ENCODE measurements at regions not wholly inside any gene's neighbourhood (a gene's known extent, or its start where the extent isn't known, plus 50 kb on each side); places are given as distances from the start of the nearest gene placed in this dataset.
"Not testable (repeated sequence)": the region's sequence is repeated elsewhere in the genome, so short reads cannot be mapped to it uniquely, and the experiment has no call there.

DNA sequence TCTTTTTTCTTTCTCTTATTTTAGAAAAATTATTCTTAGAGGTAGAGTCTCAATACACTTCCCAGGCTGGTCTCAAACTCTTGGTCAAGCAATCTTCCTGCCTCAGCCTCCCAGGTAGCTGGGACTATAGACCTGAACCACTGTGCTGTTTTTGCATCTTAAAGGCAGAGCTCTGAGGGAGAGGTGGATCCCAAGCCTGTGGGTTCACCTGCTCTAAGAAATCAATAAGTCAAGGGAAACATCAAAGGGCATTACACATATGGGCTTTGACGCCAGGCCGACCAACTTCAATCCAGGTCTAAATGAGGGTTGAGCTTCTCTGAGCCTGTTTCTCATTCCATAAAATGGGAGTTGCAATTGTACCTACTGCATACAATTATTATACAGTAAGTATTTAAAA lies 223.9 kb downstream of the LY86 start:
- peak; percentile 51 for DNase-seq (ENCODE audit: low spot score)

DNA sequence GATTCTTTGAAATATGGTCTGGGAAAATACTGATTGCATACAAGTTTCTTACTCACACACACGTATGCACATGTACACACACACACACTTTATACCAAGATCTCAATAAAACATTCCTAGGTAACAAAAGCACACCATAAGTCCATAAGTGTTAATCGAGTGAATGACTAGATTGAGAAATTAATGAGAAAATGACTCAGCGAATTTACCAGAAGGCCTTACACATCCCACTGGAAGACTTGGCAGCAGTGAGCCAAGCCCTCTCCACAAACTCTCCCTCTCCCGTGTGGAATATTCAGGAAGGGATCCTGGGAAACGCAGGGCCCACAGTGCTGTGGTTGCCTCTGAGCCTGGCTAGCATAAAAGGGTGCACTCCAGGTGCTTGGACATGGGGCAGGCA lies 227.2 kb downstream of the LY86 start:
- no peak for DNase-seq (ENCODE audit: low spot score)

DNA sequence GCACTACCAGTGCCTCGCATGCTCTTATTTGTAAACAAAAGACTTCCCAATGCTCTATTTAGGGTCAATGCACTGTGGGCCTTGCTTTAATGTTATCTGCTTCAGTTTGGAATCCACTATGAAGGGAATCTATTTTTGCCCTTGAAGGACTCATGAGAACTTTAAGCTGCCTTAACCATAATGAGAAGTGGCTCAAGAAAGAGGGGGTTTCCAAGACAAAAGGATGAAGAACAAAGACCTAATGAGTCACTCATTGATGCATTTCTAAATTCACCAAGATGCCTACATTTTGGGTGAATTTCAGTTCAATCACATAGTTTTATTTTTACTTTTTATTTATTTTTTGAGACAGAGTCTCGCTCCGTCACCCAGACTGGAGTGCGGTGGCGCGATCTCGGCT lies 228.2 kb downstream of the LY86 start:
- DNase-seq (ENCODE audit: low spot score): no peak

DNA sequence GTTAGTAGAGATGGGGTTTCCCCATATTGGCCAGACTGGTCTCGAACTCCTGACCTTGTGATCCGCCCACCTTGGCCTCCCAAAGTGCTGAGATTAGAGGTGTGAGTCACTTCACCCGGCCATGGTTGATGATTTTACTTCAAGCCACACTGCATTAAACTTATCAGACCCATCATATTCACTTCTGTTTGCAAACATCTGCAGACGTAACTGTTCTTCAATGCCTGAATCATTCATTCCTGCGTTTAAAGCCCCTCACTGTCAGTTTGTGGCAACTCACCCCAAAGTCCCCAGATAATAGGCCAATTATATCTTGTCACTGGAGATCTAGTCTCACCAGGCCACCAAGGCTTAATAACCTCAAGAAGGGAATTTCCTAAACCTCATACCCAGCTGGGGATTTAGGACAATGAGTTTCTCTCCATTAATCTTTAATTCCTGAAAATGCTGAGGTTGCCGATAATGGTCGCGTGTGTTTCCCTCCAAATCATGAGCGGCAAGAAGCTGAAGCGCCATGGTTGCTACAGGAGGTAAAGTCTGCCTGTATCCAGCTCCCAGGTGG lies 229.6 kb downstream of the LY86 start:
- DNase-seq (ENCODE audit: low spot score): no peak

DNA sequence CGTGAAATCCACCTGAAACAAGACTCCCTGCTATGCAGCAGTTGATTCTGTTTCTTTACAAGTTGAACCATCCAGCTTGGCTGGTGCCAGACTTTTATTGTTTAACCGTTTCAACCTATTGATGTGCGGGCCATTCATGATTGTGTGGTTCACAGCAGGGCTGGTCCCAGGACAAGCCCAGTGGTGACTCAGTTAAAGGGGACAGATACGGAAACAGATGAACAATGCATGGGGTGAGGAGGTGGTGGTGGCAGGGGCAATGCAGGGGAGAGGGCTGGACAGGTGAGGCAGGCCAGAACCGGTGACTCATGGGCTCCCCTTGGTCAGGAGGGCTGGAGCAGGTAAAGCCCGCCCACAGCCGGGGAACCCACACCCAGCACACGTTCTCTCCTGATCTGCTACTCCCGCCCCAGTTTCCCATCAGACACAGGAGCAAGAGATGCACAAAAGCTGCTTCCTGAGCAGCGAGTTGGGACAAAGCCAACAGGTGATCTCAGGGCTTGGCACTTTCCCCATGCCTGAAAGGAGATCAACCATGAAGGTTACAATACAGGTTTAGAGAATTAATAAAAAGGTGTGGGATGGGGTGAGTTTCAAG lies 232.2 kb downstream of the LY86 start:
- peak; percentile 99 for DNase-seq (ENCODE audit: low spot score)

DNA sequence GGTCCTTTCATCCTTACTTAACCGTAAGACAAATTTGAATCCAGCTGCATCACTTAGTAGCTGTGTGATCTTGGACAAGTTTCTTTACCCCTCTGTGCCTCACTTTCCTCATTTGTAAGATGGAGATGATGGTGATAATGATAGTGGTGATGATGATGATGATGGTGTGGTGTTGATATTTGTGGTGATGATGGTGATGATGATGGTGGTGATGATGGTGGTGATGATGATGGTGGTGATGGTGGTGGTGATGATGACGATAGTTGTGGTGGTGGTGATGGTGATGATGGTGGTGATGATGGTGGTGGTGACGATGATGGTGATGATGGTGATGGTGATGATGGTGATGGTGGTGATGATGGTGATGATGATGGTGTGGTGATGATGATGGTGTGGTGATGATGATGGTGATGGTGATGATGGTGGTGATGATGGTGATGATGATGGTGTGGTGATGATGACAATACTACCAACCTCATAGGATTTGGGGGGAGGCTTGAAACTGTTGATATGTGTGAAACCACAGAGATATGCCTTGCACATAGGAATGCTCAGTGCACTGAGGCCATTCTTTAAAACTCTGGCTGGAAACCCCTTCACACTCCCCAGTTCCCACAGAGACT lies 233.2 kb downstream of the LY86 start:
- no peak for DNase-seq (ENCODE audit: low spot score)

DNA sequence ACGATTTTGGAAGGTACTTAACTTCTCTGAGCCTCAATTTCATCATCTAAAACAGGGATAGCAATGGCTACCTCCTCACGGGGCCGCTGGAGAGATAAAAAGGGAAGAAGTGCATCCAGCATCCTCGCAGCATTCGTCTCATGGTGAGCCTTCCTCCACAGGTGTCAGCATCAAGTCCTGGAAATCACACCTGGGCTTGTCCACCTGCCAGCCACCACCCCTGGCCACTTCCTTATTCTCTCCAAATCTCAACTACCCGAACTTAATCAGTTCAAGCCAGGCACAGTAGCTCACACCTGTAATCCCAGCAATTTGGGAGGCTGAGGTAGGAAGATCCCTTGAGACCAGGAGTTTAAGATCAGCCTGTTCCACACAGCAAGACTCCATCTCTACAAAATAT lies 234.5 kb downstream of the LY86 start:
- no peak for DNase-seq (ENCODE audit: low spot score)

DNA sequence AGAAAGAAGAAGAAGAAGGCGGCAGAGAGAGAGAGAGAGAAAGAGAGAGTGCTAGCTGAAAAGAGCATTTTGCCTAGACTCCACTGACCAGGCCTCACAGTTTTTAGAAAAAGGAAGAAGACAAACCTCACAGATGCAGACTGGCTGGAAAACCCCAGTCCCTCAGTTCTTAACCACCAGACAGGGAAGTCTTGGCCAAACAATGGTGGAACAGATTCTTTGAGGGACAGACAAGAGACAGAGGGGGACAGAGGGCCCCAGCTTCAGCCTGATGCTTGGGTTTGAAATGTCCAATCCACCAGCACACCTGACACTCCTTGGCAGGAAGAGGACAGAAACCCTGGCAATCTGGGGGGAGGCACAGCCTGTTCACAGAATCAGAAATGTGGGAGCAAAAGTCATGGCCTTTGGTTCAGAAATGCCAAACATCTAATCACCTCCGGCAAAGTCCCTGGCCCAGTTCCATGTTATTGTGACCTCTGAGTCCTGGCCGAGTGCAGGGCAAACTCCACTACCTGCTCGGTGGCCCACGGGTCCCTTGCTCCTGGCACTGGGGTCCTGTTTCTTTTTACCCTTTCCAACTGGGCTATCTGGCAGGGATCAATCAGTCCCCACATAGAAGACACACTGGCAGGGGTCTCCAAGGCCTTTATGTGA lies 235.2 kb downstream of the LY86 start:
- DNase-seq (ENCODE audit: low spot score): no peak

DNA sequence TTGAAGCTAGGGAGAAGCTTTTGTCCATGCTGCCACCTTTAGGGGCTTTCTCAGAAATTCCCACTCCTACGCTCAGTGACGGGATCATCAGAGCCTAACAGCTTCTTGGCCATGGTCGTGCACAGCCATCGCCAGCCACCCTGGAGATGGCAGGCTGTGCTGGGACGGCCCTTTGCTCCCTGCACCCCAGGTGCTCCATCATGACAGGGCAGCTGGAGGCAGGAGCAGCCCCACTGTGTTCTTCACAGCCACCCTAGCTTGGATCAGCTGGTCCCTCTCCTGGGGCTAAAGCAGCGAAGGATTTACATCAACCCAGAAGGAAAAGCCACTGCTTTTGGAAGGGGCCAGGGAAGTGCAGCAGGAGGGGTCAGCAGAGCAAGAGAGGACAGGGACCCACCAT lies 235.9 kb downstream of the LY86 start:
- no peak for DNase-seq (ENCODE audit: low spot score)

DNA sequence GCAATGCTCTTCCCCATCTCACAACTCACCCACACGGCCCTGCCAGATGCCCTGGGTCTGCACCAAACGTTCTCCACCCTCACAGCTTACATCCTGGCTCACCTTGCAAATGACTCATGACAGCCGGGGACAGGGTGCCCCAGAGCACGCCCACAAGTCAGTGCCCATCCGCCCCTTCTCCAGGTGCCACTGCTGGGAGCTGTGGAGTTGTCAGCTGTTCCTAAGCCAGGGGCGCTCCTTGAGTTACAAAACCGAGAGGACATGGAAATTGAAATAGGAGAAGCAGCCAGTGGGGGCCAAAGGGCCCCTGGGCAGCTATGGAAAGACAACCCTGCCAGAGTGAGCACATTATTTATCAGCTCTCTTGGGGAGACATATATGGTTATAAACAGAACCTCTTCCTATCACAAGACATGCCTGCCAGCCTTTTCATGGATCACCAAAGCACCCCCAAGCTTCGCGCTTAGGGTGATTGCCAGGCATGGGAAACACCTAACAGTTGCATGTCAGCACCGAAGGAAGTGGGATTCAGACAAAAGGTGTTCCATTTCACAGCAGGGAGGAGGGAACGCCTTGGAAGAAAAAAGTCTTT lies 236.8 kb downstream of the LY86 start:
- DNase-seq (ENCODE audit: low spot score): peak; percentile 98

DNA sequence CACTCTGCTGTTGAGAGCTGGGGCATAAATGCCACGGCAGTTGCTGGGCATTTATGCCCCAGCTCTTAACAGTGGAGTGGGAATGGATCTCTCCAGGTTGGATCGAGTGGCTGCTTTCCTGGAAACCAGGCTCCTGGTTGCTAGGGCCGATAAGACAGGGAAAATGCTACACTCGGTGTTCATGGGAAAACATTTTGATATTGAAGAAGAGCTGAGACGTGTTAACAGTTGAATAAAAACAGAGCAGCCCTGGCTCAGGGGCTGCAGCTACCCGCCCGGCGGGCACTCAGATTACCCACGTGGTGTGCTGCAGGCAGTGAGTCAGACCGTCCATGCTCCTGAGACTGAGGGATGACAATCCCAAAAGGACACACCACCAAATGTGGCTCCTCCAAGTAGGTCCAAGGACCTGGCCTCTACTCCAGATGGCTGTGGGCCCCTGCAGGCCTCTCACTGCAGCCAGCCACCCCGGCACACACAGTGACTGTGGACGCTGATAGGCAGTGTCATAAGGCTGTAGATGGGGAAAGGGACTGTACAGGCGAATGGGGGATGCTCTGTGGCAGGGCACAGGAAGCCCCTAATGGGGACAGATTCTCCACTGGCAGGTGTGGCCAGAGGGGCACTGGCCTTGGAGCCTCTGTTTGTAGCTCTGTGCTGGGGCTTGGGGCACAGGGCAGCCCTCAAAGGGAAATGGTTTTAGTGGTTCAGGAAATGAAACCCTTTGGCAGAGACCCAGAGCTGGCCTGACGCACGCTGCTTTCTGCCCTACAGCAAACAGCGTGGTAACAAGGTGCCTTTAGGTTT lies 237.8 kb downstream of the LY86 start:
- peak; percentile 79 for DNase-seq (ENCODE audit: low spot score)

DNA sequence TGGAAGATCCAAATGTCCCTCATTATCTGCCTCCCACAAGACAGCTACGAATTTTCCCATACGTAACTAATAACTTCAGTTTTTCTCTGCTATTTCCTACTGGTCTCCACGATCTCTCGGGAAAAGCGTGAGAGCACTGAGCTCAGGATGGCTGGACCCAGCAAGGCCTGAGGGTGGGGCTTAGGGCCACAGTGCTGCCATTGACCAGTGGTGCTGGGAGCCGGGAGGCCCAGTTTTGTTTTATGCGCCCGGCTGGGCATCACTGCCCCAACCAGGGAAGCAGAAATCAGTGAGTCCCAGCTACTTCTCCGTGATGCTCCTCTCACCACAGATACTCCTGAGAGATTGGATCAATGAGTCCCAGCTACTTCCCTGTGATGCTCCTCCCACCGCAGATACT lies 238.4 kb downstream of the LY86 start:
- DNase-seq (ENCODE audit: low spot score): no peak

DNA sequence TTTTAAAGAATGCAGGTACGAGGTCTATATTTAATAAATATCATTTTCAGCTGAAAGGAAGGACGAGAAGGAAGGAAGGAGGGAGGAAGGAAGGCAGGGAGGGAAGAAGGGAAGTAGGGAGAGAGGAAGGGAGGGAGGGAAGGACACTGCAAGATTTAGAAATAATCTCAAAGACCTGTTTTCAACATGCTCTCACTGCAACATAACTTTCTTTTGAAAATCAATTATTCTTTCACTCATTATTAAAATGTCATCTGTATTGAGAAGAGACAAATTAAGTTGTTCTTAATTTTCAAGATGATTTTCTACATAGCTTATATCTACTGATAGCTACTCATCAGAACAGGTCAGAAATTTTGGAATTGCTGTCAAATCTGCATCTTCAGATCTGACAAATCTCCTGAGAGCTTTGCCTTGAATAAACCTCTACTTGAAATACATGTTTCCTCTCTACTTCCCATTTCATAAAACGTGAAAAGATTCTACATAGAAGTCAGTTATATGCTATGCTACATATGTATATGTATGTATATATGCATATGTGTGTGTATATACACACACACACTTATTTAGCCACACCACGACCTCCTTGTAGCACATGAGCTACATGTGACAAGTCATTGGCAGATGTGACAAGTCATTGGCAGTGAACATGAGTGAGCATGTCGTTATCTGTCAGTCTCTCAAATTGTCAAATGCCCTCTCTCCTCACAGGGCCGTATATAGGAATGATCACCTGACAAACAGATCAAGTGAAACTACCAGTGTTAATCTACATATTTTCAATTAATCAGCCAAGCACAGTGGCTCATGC lies 241.6 kb downstream of the LY86 start:
- no peak for DNase-seq (ENCODE audit: low spot score)

DNA sequence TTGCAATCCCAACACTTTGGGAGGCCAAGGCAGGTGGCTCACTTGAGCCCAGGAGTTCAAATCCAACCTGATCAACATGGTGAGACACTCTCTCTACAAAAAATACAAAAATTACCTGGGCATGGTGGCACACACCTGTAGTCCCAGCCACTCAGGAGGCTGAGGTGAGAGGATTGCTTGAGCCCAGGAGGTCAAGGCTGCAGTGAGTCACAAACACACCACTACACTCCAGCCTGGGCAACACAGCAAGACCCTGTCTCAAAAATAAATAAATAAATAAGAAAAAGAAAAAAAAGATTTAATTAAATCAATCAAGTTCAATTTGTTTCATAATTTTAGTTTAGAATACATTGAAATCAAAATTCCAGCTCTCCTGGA lies 242.2 kb downstream of the LY86 start:
- not testable (repeated sequence) for DNase-seq (ENCODE audit: low spot score)

DNA sequence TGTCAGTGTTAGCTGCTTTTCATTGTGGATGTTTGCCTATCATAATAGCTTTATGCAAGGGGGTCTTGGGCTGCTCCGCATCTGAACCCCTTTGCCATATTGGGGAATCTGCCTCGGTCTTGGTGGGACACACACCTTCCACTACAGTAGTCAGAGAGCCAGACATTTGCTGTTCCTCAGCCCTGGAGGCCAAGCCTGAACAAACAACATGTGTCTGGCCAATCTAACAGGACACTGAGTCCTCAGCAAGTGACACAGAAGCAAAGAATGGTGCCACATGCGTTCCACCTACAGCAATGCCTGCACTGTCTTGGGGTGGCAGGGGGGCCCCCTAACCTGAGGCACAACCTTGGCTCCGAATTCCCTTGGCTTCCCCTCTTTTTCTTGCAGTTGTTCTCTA lies 243.9 kb downstream of the LY86 start:
- no peak for DNase-seq (ENCODE audit: low spot score)

DNA sequence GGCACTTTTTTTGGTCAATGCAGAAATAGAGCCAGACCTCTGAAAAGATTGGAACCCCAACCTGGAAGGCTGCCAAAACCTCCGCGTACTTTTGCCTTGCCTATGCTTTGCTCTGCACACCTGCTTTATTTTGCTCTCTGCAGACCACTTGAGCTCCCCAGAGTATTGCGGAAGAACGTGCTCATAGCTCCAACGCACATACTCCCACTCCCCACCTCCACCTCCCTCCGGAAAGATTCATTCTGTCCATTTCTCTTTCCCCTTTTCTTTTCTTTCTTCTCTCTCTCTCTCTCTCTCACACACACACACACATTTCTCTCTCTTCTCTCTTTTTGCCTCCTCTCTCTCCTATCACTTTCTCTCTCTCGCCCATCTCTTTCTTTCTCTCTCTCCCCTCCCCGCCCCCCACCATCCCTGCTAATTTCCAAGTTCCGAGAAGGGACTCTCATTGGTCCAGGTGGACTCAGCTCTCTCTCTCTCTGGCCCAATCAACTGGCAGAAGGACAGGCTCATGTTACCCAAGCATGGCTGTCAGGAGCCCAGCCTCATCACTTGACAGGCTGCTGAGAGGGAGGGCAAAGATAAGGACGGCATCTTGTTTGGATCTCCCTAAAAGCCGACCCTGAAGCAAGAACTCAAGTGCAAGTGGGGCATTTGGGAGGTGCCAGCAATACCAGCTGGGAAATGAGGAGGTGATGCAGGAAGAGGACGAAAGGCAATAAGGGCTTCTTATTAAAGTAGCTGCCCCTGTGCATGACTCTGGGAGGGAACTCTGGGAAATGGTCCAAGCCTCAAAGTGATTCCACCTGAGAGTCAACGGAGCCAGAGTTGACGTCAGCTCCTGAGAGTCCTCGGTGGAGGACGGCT lies 246.1 kb downstream of the LY86 start:
- no peak for DNase-seq (ENCODE audit: low spot score)

DNA sequence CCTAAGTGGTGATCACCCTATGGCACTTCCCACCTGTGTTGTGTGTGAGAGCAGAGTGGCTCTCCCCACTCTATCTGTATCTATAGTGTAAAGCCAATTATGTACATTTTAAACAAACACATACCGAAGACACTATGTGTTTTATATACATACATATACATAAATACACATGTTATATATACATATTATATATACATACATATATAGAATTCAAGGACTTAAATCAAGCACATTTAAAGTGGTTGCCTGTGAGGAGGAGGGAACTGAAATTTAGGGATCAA lies 246.6 kb downstream of the LY86 start:
- no peak for DNase-seq (ENCODE audit: low spot score)

DNA sequence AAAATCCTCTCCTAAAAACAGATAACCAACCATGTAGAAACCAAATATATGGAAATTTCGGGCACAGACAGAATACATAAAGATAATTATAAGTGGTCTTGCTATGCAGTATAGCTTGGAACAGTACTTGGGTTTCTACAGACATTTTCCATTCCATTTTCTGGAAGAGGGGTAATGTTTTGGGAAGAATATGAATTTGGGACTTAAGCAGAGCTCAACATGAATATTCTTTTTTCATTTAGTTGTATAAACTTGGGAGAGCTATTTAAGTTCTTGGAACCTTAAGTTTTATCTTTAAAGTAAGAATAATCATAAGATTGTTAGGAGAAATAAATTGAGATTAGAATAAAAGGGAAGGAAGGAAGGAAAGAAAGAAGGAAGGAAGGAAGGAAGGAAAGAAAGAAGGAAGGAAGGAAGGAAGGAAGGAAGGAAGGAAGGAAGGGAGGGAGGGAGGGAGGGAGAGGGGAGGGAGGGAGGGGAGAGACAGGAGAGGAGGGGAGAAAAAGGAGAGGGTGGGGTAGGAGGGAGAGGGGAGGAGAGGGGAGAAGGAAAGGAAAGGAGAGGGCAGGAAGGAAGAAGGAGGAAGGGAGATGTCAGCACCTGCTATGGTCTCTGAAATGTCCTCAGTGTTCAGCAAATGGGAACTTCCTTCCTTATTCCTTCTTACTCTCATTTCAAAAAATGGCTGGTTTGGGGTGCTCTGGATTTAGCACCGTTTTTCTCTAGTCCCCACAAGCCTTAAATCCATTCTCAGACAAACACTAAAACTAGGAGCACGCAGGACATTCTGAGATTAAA lies 248.3 kb downstream of the LY86 start:
- DNase-seq (ENCODE audit: low spot score): no peak

DNA sequence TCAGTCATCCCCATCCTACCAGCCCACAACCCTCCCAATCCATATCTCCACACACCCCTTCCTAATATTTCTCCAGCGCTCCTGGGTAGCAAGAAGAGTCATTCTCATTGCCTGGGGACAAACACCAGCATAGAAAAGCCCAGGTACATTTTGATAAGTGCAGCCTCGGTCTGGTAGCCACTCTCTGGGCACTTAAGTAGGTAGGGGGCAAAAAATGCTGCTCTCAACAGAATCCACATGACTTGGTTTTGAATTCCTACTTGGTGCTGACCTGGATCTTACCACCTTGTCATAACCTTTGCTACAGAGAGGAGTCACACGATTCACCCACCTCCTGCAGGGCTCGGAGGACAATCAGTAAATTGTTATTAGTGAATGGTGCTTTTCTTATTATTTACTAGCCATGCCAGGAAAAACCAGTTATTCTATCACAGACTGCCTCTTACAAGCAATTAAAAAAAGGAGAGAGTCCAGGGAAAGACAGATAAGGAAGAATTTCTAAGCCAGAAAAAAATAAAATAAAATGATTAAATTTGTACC lies 249.1 kb downstream of the LY86 start:
- no peak for DNase-seq (ENCODE audit: low spot score)

Data from SW480 (cell line).